Mesenchymal stem cell (in vitro differentiated cells and primary cell): ENCODE measurements at regions not wholly inside any gene's neighbourhood (a gene's known extent, or its start where the extent isn't known, plus 50 kb on each side); places are given as distances from the start of the nearest gene placed in this dataset.

ENCODE experiments used
- DNase-seq: peaks from one replicate; pipeline ENCODE4 v3.0.0-alpha.2; 2013
- H2AFZ ChIP-seq: one replicate; pipeline ENCODE4 v1.6.1; 2013; ENCODE audit warnings: low read depth, mild to moderate bottlenecking, control low read depth, inconsistent platforms, low read length, moderate library complexity
- H2AK5ac ChIP-seq: 2 replicates; pipeline ENCODE4 v1.6.1; 2013; ENCODE audit warnings: low read length, moderate library complexity, mild to moderate bottlenecking, inconsistent platforms; ENCODE audit not compliant: severe bottlenecking
- H2BK120ac ChIP-seq: one replicate; pipeline ENCODE4 v1.6.1; 2013; ENCODE audit warnings: low read depth, mild to moderate bottlenecking, inconsistent platforms, low read length, moderate library complexity
- H2BK12ac ChIP-seq, 2 experiments: one replicate each; pipeline ENCODE4 v1.6.1; 2013; ENCODE audit warnings: inconsistent platforms in 2 of 2, low read length in 2 of 2, mild to moderate bottlenecking in 2 of 2, moderate library complexity in 2 of 2, control low read depth in 1 of 2
- H2BK15ac ChIP-seq: one replicate; pipeline ENCODE4 v1.6.1; 2013; ENCODE audit warnings: mild to moderate bottlenecking, low read depth, inconsistent platforms; ENCODE audit not compliant: poor library complexity, severe bottlenecking
- H2BK5ac ChIP-seq: 2 replicates; pipeline ENCODE4 v1.6.1; 2013; ENCODE audit warnings: low read depth, mild to moderate bottlenecking, low read length, control low read depth, inconsistent platforms; ENCODE audit not compliant: poor library complexity, severe bottlenecking
- H3K14ac ChIP-seq, 2 experiments: one replicate each; pipeline ENCODE4 v1.6.1; 2013; ENCODE audit warnings: inconsistent platforms in 2 of 2, low read length in 2 of 2, control low read depth in 1 of 2, mild to moderate bottlenecking in 1 of 2, moderate library complexity in 1 of 2
- H3K18ac ChIP-seq, 2 experiments: one replicate each; pipeline ENCODE4 v1.6.1; 2013; ENCODE audit warnings: inconsistent platforms in 2 of 2, low read length in 2 of 2, control low read depth in 1 of 2, low read depth in 1 of 2, mild to moderate bottlenecking in 1 of 2
- H3K23ac ChIP-seq, 2 experiments: one replicate each; pipeline ENCODE4 v1.6.1; 2013; ENCODE audit warnings: inconsistent platforms in 2 of 2, low read length in 2 of 2, mild to moderate bottlenecking in 2 of 2, moderate library complexity in 2 of 2, control low read depth in 1 of 2
- H3K27ac ChIP-seq: 2 replicates; pipeline ENCODE4 v1.5.1; 2013; ENCODE audit warnings: mild to moderate bottlenecking, moderate library complexity, low read length, control low read depth, inconsistent platforms; ENCODE audit not compliant: poor library complexity, severe bottlenecking
- H3K27me3 ChIP-seq, 2 experiments: 2 replicates each; pipeline versions ENCODE4 v1.6.1 to v1.7.0; 2013; ENCODE audit warnings: low read length in 2 of 2, mild to moderate bottlenecking in 2 of 2, moderate library complexity in 2 of 2, control low read depth in 1 of 2, inconsistent platforms in 1 of 2; ENCODE audit not compliant: control insufficient read depth in 1 of 2, insufficient read depth in 1 of 2
- H3K36me3 ChIP-seq, 2 experiments: 2 replicates each; pipeline versions ENCODE4 v1.6.1 to v1.7.0; 2013; ENCODE audit warnings: low read length in 2 of 2, control low read depth in 1 of 2, inconsistent platforms in 1 of 2, low read depth in 1 of 2, mild to moderate bottlenecking in 1 of 2; ENCODE audit not compliant: insufficient read depth in 2 of 2, control insufficient read depth in 1 of 2
- H3K4ac ChIP-seq, 2 experiments: one replicate each; pipeline ENCODE4 v1.6.1; 2013; ENCODE audit warnings: inconsistent platforms in 2 of 2, low read length in 2 of 2, mild to moderate bottlenecking in 2 of 2, moderate library complexity in 2 of 2, control low read depth in 1 of 2, low read depth in 1 of 2
- H3K4me1 ChIP-seq: 2 replicates; pipeline ENCODE4 v1.6.1; 2013; ENCODE audit warnings: low read depth, low read length, control low read depth; ENCODE audit not compliant: control insufficient read depth, insufficient read depth
- H3K4me2 ChIP-seq: 2 replicates; pipeline ENCODE4 v1.6.1; 2013; ENCODE audit warnings: low read length, mild to moderate bottlenecking, inconsistent platforms; ENCODE audit not compliant: poor library complexity, severe bottlenecking
- H3K4me3 ChIP-seq, 2 experiments: 2 replicates each; pipeline versions ENCODE4 v1.5.1 to v1.7.0; 2013; ENCODE audit warnings: low read length in 2 of 2, mild to moderate bottlenecking in 2 of 2, control low read depth in 1 of 2, low read depth in 1 of 2; ENCODE audit not compliant: insufficient read depth in 1 of 2
- H3K79me1 ChIP-seq: replicated peaks from 2 replicates; pipeline ENCODE4 v1.6.1; 2013; ENCODE audit warnings: mild to moderate bottlenecking, control low read depth, low read length, inconsistent platforms; ENCODE audit not compliant: poor library complexity, severe bottlenecking
- H3K9ac ChIP-seq: 2 replicates; pipeline ENCODE4 v1.7.0; 2013; ENCODE audit warnings: mild to moderate bottlenecking, low read length, moderate library complexity
- H3K9me3 ChIP-seq: 2 replicates; pipeline ENCODE4 v1.7.0; 2013; ENCODE audit warnings: mild to moderate bottlenecking, low read length; ENCODE audit not compliant: control insufficient read depth
- H4K8ac ChIP-seq: one replicate; pipeline ENCODE4 v1.6.1; 2013; ENCODE audit warnings: inconsistent platforms, mild to moderate bottlenecking, low read length, moderate library complexity
- H4K91ac ChIP-seq: one replicate; pipeline ENCODE4 v1.6.1; 2013; ENCODE audit warnings: mild to moderate bottlenecking, low read length, inconsistent platforms
- WGBS: methylation state at CpG from one replicate; pipeline ENCODE4 v1.1.7; 2013; ENCODE audit warnings: mixed read lengths; 5-methylcytosine and 5-hydroxymethylcytosine counted together

DNA sequence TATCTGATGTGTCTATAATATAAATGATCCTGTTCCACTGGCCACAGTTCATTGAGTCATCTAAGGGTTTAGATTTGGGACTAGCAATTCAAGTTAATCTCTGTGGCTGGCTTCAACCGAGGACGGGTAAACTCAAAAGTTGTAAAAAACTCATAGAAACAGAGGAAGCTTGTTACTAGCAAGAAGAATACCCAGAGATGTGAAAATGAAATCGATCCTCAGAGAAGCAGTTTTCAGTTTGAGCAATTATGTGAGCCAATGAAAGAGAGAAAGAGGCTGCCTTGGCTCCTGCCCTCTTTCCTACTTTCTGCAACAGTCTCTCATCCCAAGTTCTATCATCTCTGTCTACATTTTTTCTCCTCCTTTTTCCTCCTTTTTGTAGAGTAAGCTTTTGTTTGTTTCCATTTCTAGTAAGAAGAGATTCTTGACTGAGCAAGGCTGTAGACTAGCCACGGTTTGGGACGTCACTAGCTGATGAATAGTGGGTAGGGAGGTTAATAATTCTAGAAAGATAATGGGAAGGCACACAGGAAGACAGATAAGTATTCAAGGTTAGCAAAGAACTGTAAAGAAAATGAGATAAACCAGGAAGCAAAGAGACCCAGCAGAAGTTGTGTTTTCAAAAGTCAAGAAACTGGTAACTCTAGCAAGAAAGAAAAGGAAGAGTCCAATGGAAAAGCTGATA, 298.9 kb upstream of the NR2F2 start:
- H3K27ac ChIP-seq, result no peak overlapping the region
- no peak overlapping the region for H2BK120ac ChIP-seq
- no peak overlapping the region for H3K18ac ChIP-seq
- H3K14ac ChIP-seq, result no peak overlapping the region
- H3K4me1 ChIP-seq, result peaks cover 2% of the 10 kb centered on the region
- WGBS, result 97% methylated on average over 5 of the region's 5 CpGs
- H2BK12ac ChIP-seq, result no peak overlapping the region
- no peak overlapping the region for H2AFZ ChIP-seq
- H4K8ac ChIP-seq, result no peak overlapping the region
- no peak overlapping the region for H3K9ac ChIP-seq
- H2BK5ac ChIP-seq, result no peak overlapping the region
- no peaks in the 10 kb centered on the region for H3K79me1 ChIP-seq
- no peak for DNase-seq
- no peak overlapping the region for H3K4ac ChIP-seq
- no peaks in the 10 kb centered on the region for H3K36me3 ChIP-seq
- no peaks in the 10 kb centered on the region for H3K27me3 ChIP-seq
- H2BK15ac ChIP-seq, result no peak overlapping the region
- no peaks in the 10 kb centered on the region for H3K9me3 ChIP-seq
- H3K4me2 ChIP-seq, result no peak overlapping the region
- no peak overlapping the region for H2AK5ac ChIP-seq
- H4K91ac ChIP-seq, result no peak overlapping the region
- H3K23ac ChIP-seq, result no peak overlapping the region
- no peak overlapping the region for H3K4me3 ChIP-seq

DNA sequence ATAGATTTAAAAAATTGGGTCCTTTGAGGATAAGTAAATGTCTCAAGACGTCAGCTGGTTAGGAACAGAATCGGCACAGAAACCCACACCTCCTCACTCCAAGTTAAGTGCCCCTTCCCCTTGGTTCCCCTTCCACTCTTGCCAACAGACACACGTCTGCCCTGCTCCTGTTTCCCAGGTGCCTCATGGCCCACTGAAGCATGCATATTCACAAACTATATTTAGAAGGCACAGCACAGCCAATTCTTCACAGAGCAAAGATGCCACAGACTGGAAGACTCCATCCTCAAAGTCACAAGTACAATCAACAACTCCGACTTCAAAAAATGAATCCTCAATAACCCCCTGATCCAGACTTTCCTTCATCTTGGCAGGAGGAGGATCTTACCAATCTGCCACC, 295.4 kb upstream of the NR2F2 start:
- no peak overlapping the region for H2AK5ac ChIP-seq
- peaks cover 6% of the 10 kb centered on the region for H3K4me1 ChIP-seq
- no peak overlapping the region for H2AFZ ChIP-seq
- H3K9ac ChIP-seq, result no peak overlapping the region
- no peak overlapping the region for H3K4ac ChIP-seq
- no peaks in the 10 kb centered on the region for H3K79me1 ChIP-seq
- H3K23ac ChIP-seq, result no peak overlapping the region
- no peak overlapping the region for H2BK15ac ChIP-seq
- no peak overlapping the region for H2BK12ac ChIP-seq
- no peak for DNase-seq
- no peaks in the 10 kb centered on the region for H3K9me3 ChIP-seq
- WGBS, result 92% methylated on average over 4 of the region's 4 CpGs
- no peak overlapping the region for H2BK120ac ChIP-seq
- no peak overlapping the region for H4K8ac ChIP-seq
- H2BK5ac ChIP-seq, result no peak overlapping the region
- H3K27me3 ChIP-seq, result no peaks in the 10 kb centered on the region
- no peak overlapping the region for H3K4me2 ChIP-seq
- H3K27ac ChIP-seq, result no peak overlapping the region
- H4K91ac ChIP-seq, result no peak overlapping the region
- no peak overlapping the region for H3K18ac ChIP-seq
- H3K4me3 ChIP-seq, result no peak overlapping the region
- H3K14ac ChIP-seq, result no peak overlapping the region
- H3K36me3 ChIP-seq, result no peaks in the 10 kb centered on the region

DNA sequence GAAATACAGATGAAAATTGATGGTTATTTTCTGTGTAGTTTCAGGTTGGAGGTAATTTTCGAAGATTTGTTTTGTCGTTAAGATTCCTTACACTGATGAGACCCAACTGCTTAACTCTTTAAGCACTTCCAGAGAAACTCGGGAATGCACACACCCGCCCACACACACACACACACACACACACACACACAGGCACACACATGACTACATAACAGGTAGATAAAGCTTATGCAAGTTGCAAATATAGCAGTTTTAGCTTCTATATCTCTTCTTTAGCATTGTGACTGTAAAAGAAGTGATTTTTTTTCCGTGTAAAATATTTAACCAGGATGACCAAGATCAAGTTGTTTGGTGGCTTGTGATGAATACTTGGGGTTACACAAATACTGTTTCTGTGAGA, 294.9 kb upstream of the NR2F2 start:
- no peak overlapping the region for H3K4me2 ChIP-seq
- H3K4me1 ChIP-seq, result peaks cover 6% of the 10 kb centered on the region
- 94% methylated on average over 3 of the region's 5 CpGs for WGBS
- H4K91ac ChIP-seq, result no peak overlapping the region
- H2BK120ac ChIP-seq, result no peak overlapping the region
- no peaks in the 10 kb centered on the region for H3K36me3 ChIP-seq
- no peak overlapping the region for H2AFZ ChIP-seq
- DNase-seq, result no peak
- H3K79me1 ChIP-seq, result no peaks in the 10 kb centered on the region
- no peak overlapping the region for H4K8ac ChIP-seq
- no peak overlapping the region for H2BK12ac ChIP-seq
- H2BK5ac ChIP-seq, result no peak overlapping the region
- no peaks in the 10 kb centered on the region for H3K9me3 ChIP-seq
- H2BK15ac ChIP-seq, result no peak overlapping the region
- H3K9ac ChIP-seq, result no peak overlapping the region
- H3K27ac ChIP-seq, result no peak overlapping the region
- H3K27me3 ChIP-seq, result no peaks in the 10 kb centered on the region
- no peak overlapping the region for H2AK5ac ChIP-seq
- no peak overlapping the region for H3K18ac ChIP-seq
- H3K4me3 ChIP-seq, result no peak overlapping the region
- H3K14ac ChIP-seq, result no peak overlapping the region
- no peak overlapping the region for H3K4ac ChIP-seq
- H3K23ac ChIP-seq, result no peak overlapping the region

DNA sequence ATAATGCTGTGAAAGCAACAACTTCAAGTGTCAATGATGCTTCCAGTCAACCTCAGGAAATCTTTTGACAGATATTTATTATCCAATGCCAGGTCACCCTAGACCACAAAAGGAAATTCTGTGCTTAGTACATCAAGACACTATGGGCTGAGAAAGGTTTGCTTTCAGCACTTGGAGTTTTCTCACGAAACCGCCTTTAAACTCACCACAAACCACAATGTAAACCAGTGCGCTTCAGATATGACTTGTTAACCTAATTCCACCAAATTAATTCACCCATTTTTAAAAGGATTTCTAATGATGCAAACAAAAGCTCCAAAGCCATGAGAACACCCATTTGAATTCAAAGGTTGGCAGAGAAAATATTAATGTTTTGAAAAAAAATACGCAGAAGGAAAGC, 292.9 kb upstream of the NR2F2 start:
- Histone ChIP-seq H3K18ac (no peak overlapping the region), H3K27me3 (no peaks in the 10 kb centered on the region), H3K9me3 (no peaks in the 10 kb centered on the region), H4K91ac (no peak overlapping the region), H3K27ac (peak overlapping the region; percentile 5), H4K8ac (no peak overlapping the region), H3K23ac (no peak overlapping the region), H3K79me1 (no peaks in the 10 kb centered on the region), H3K4me1 (peaks cover 6% of the 10 kb centered on the region), H2BK120ac (no peak overlapping the region), H3K4me2 (no peak overlapping the region), H3K4me3 (no peak overlapping the region), H3K4ac (no peak overlapping the region), H3K14ac (no peak overlapping the region), H3K36me3 (no peaks in the 10 kb centered on the region), H2BK5ac (no peak overlapping the region), H2AK5ac (no peak overlapping the region), H2AFZ (no peak overlapping the region), H2BK15ac (no peak overlapping the region), H2BK12ac (no peak overlapping the region), H3K9ac (no peak overlapping the region)
- peak; percentile 90 for DNase-seq
- 22% methylated on average over 4 of the region's 4 CpGs for WGBS
